Endothelial cell of umbilical vein (primary cell): ENCODE measurements at regions not wholly inside any gene's neighbourhood (a gene's known extent, or its start where the extent isn't known, plus 50 kb on each side); places are given as distances from the start of the nearest gene placed in this dataset.

Source experiments
- BruUV-seq: library from RNA; stranded (reverse); fragments of 400-500 nt; replicated peaks from 2 replicates; lab custom pipeline; 2021; lab: Mats Ljungman, UMichigan
- CTCF ChIA-PET: fragments of 300-600, 350-600 bp; sonication (Branson Sonifier 250); formaldehyde crosslinking; loops from one replicate; lab custom pipeline; 2021; ENCODE audit warnings: antibody characterized with exemption, inconsistent platforms; lab: Charles Lee
- POLR2A ChIA-PET: fragments of 300-600, 350-600 bp; sonication (Branson Sonifier 250); formaldehyde crosslinking; loops from one replicate; lab custom pipeline; 2021; ENCODE audit warnings: antibody characterized with exemption, inconsistent platforms; lab: Charles Lee
- DNase-seq: peaks from one replicate; pipeline ENCODE4 v3.0.0-alpha.2; 2011; ENCODE audit warnings: low read depth, low spot score
- FAIRE-seq: peaks from 2 replicates; lab custom pipeline; 2011; peaks lifted over from hg19 to GRCh38; lab: Jason Lieb, UNC
- H2AFZ ChIP-seq: 2 replicates; pipeline ENCODE4 v1.6.0; 2012; ENCODE audit warnings: low read depth, low read length, control low read depth, inconsistent platforms
- H3K27ac ChIP-seq: 2 replicates; pipeline ENCODE4 v1.5.1; 2011; ENCODE audit warnings: low read depth, mild to moderate bottlenecking, control low read depth, low read length, moderate library complexity; ENCODE audit not compliant: insufficient read depth
- H3K27me3 ChIP-seq, 2 experiments: 2 replicates each; pipeline versions ENCODE4 v1.6.0 to v1.6.1; 2011; ENCODE audit warnings: low read length in 2 of 2, mixed read lengths in 1 of 2; ENCODE audit not compliant: control insufficient read depth in 2 of 2, insufficient read depth in 2 of 2
- H3K36me3 ChIP-seq, 2 experiments: 2 replicates in 1 of 2; 3 replicates in 1 of 2; pipeline ENCODE4 v1.5.1; 2011; ENCODE audit warnings: low read length in 2 of 2, mild to moderate bottlenecking in 1 of 2, moderate library complexity in 1 of 2; ENCODE audit not compliant: control insufficient read depth in 2 of 2, insufficient read depth in 2 of 2; ENCODE audit errors: extremely low read depth in 1 of 2
- H3K4me1 ChIP-seq: 3 replicates; pipeline ENCODE4 v1.5.1; 2011; ENCODE audit warnings: mild to moderate bottlenecking, low read length; ENCODE audit not compliant: control insufficient read depth, insufficient read depth; ENCODE audit errors: extremely low read depth
- H3K4me2 ChIP-seq: 2 replicates; pipeline ENCODE4 v1.6.1; 2011; ENCODE audit warnings: low read length, control low read depth, mixed read lengths; ENCODE audit not compliant: insufficient read depth
- H3K4me3 ChIP-seq, 3 experiments: fragments of 200-600 bp in 1 of 3; sonication (generic), shearing (Covaris generic) in 1 of 3; replicated peaks in 1 of 3; 2 replicates each; pipeline ENCODE4 v1.5.1; 2011 to 2016; ENCODE audit warnings: control low read depth in 3 of 3, low read length in 3 of 3, mild to moderate bottlenecking in 2 of 3, inconsistent platforms in 1 of 3, low read depth in 1 of 3, moderate library complexity in 1 of 3; ENCODE audit not compliant: insufficient read depth in 1 of 3
- H3K79me2 ChIP-seq: 2 replicates; pipeline ENCODE4 v1.6.0; 2012; ENCODE audit warnings: low read length, inconsistent platforms; ENCODE audit not compliant: control insufficient read depth, insufficient read depth
- H3K9ac ChIP-seq: replicated peaks from 2 replicates; pipeline ENCODE3; 2011; ENCODE audit warnings: low read length, control low read depth; ENCODE audit not compliant: insufficient read depth; ENCODE audit errors: extremely low read depth
- H3K9me1 ChIP-seq: replicated peaks from 3 replicates; pipeline ENCODE4 v1.6.0; 2011; ENCODE audit warnings: mild to moderate bottlenecking, low read length; ENCODE audit not compliant: control insufficient read depth, insufficient read depth; ENCODE audit errors: extremely low read depth
- H3K9me3 ChIP-seq: replicated peaks from 2 replicates; pipeline ENCODE4 v1.5.1; 2012; ENCODE audit warnings: low read length, inconsistent platforms; ENCODE audit not compliant: control insufficient read depth, insufficient read depth
- H4K20me1 ChIP-seq: replicated peaks from 2 replicates; pipeline ENCODE3; 2011; ENCODE audit warnings: mild to moderate bottlenecking, low read length; ENCODE audit not compliant: control insufficient read depth, insufficient read depth; ENCODE audit errors: extremely low read depth
- CTCF ChIP-seq, 2 donors: IDR thresholded peaks; 1 replicate in 1 of 2; 2 replicates in 1 of 2; pipeline ENCODE4 v1.5.1; 2011; ENCODE audit warnings: low read length in 2 of 2, mild to moderate bottlenecking in 2 of 2, moderate library complexity in 2 of 2, control low read depth in 1 of 2, inconsistent platforms in 1 of 2, low read depth in 1 of 2; ENCODE audit not compliant: insufficient read depth in 1 of 2; ENCODE audit errors: extremely low read depth in 1 of 2
- EZH2 ChIP-seq: IDR thresholded peaks from 2 replicates; pipeline ENCODE4 v1.6.1; 2012; ENCODE audit warnings: borderline replicate concordance, low read depth, mild to moderate bottlenecking, moderate library complexity, low read length, inconsistent platforms; ENCODE audit not compliant: severe bottlenecking
- FOS ChIP-seq: IDR thresholded peaks from 2 replicates; pipeline ENCODE4 v1.6.1; 2011; ENCODE audit warnings: mild to moderate bottlenecking, low read length, moderate library complexity, borderline replicate concordance; ENCODE audit not compliant: insufficient read depth
- GATA2 ChIP-seq: IDR thresholded peaks from 2 replicates; pipeline ENCODE4 v1.7.0; 2011; ENCODE audit warnings: low read depth, mild to moderate bottlenecking, moderate library complexity, mixed read lengths, low read length; ENCODE audit not compliant: insufficient read length, insufficient read depth
- JUN ChIP-seq: IDR thresholded peaks from 2 replicates; pipeline ENCODE4 v1.6.1; 2011; ENCODE audit warnings: borderline replicate concordance, low read depth; ENCODE audit not compliant: insufficient read length, insufficient read depth
- MAX ChIP-seq: IDR thresholded peaks from 2 replicates; pipeline ENCODE4 v1.6.1; 2011; ENCODE audit not compliant: insufficient read depth, insufficient read length
- MYC ChIP-seq: IDR thresholded peaks from one replicate; pipeline ENCODE4 v1.6.1; 2011; ENCODE audit warnings: mild to moderate bottlenecking, low read depth, low read length
- POLR2A ChIP-seq: IDR thresholded peaks from 2 replicates; pipeline ENCODE4 v1.6.1; 2012; ENCODE audit warnings: low read depth, mild to moderate bottlenecking, control low read depth, low read length
- POLR2AphosphoS5 ChIP-seq: IDR thresholded peaks from 2 replicates; pipeline ENCODE4 v1.6.1; 2012; ENCODE audit warnings: low read depth, mild to moderate bottlenecking, control low read depth, low read length, moderate library complexity; ENCODE audit not compliant: insufficient read depth
- dilution Hi-C: fragments of 300-500 bp; cut with MboI; formaldehyde crosslinking; loops from one replicate; pipeline ENCODE4 v1.15.0; 2019; ENCODE audit warnings: low sequenced_read_pairs; ENCODE audit not compliant: extremely low pct_ligation_motif_present
- intact Hi-C: fragments of 100-400 bp; cut with micrococcal nuclease; formaldehyde crosslinking; loops from one replicate; pipeline ENCODE4 v1.10.0; 2022

- no peak for TF ChIP-seq POLR2AphosphoS5
- no peak for TF ChIP-seq JUN
- TF ChIP-seq MYC, result no peak
- TF ChIP-seq FOS, result no peak
- no peak for TF ChIP-seq EZH2
- TF ChIP-seq GATA2, result no peak
- no peak for TF ChIP-seq CTCF (IDR thresholded peaks at IDR 0.05; ENCODE audit: extremely low read depth in 1 of 2, insufficient read depth in 1 of 2, low read depth in 1 of 2, low read length in 2 of 2)
- TF ChIP-seq MAX, result no peak
- TF ChIP-seq POLR2A, result no peak
- ChIA-PET CTCF (no interaction called here), POLR2A (no interaction called here)
- intact Hi-C loops (no loop called here), dilution Hi-C loops (no loop called here)
- Histone ChIP-seq H3K27me3 (no peaks in the 10 kb centered on the region), H3K27ac (no peak overlapping the region), H3K4me3 (no peak overlapping the region), H2AFZ (no peak overlapping the region), H3K36me3 (no peaks in the 10 kb centered on the region), H3K79me2 (no peaks in the 10 kb centered on the region), H3K9ac (no peak overlapping the region), H3K9me1 (no peaks in the 10 kb centered on the region), H3K4me1 (no peaks in the 10 kb centered on the region), H3K9me3 (no peaks in the 10 kb centered on the region), H3K4me2 (no peak overlapping the region), H4K20me1 (no peaks in the 10 kb centered on the region)
- FAIRE-seq, result no peak
- no TSS peak for BruUV-seq
- no peak for DNase-seq
Measured at GRCh38 chrX:94424456-94424855, 750.5 kb downstream of the FAM133A start.
